ENCODE measurements at regions not wholly inside any gene's neighbourhood (a gene's known extent, or its start where the extent isn't known, plus 50 kb on each side); places are given as distances from the start of the nearest gene placed in this dataset.
"Not testable (repeated sequence)": the region's sequence is repeated elsewhere in the genome, so short reads cannot be mapped to it uniquely, and the experiment has no call there.

DNA sequence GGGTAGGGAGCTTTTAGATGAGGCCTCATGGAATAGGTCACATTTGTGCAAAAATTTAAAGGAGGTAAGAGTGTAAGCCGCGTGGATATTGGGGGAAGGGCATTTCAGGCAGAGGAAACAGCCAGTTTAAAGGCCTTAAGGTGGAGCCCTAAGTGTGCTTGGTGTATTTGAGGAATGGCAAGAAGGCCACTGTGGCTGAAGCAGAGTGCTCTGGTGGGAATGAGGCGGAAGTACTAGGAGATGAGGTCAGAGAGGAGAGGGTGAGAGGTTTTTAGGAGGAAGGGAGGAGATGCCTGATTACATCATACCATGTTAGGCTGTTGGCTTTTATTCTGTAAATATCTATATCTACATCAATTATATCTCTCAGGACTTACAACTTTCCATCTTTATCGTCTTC is 75.3 kb downstream of the SRGAP2 start:
- H3K9me3 Mint-ChIP-seq: not testable (repeated sequence)
- DNase-seq (ENCODE audit: low spot score): peak; percentile 37
- peak overlapping the region; percentile 58; the same call in 1 of the 2 replicates for H3K27ac Mint-ChIP-seq

DNA sequence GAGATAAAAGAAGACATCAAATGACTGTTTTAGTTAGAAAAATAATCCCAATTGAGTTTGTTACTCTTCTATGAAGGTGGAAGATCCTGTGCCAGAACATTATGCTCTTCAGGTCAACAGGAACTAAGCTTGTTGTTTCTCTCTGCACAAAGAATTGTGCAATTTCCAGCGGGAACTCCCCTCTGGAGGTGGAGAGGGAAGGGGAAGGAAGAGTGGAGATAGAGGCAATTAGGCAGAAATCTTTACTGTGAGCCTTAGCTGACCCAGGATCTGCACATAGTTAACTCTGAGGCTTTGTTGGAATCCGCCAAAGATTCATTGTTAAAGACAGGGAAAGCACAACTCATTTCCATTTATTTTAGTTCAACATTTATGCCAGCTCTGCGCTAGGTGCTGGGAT is 77.3 kb downstream of the SRGAP2 start:
- not testable (repeated sequence) for DNase-seq (ENCODE audit: low spot score); H3F3A ChIP-seq (replicated peaks; ENCODE audit: low read depth); H3K4me2 ChIP-seq; H3K4me1 ChIP-seq (ENCODE audit: insufficient read depth); ATAC-seq; H3K27me3 Mint-ChIP-seq (ENCODE audit: insufficient read depth, low read depth, poor library complexity); H3K36me3 Mint-ChIP-seq (ENCODE audit: low read depth); H3K27ac Mint-ChIP-seq; H3K36me3 ChIP-seq (ENCODE audit: insufficient read depth); H3K4me1 Mint-ChIP-seq; H3K4me3 Mint-ChIP-seq; H3K27me3 ChIP-seq (ENCODE audit: insufficient read depth); H4K20me1 ChIP-seq (replicated peaks; ENCODE audit: insufficient read depth); H3K27ac ChIP-seq (ENCODE audit: low read depth); H3K9me2 ChIP-seq (ENCODE audit: insufficient read depth); H3K4me3 ChIP-seq; H2AFZ ChIP-seq; H3K9me3 Mint-ChIP-seq; H3K79me2 ChIP-seq (replicated peaks; ENCODE audit: insufficient read depth)

More for the DNA sequence above, 75.3 kb downstream of the SRGAP2 start:
- not testable (repeated sequence) for H3K27ac ChIP-seq (ENCODE audit: low read depth); H3K4me1 ChIP-seq (ENCODE audit: insufficient read depth); H3F3A ChIP-seq (replicated peaks; ENCODE audit: low read depth); H3K27me3 ChIP-seq (ENCODE audit: insufficient read depth); H3K79me2 ChIP-seq (replicated peaks; ENCODE audit: insufficient read depth); H3K4me2 ChIP-seq; H3K4me3 Mint-ChIP-seq; H3K36me3 ChIP-seq (ENCODE audit: insufficient read depth); H3K4me1 Mint-ChIP-seq; H4K20me1 ChIP-seq (replicated peaks; ENCODE audit: insufficient read depth); H3K36me3 Mint-ChIP-seq (ENCODE audit: low read depth); H3K9me2 ChIP-seq (ENCODE audit: insufficient read depth); H3K4me3 ChIP-seq; H3K27me3 Mint-ChIP-seq (ENCODE audit: insufficient read depth, low read depth, poor library complexity); H2AFZ ChIP-seq
- TF ChIP-seq, protein P1, sequence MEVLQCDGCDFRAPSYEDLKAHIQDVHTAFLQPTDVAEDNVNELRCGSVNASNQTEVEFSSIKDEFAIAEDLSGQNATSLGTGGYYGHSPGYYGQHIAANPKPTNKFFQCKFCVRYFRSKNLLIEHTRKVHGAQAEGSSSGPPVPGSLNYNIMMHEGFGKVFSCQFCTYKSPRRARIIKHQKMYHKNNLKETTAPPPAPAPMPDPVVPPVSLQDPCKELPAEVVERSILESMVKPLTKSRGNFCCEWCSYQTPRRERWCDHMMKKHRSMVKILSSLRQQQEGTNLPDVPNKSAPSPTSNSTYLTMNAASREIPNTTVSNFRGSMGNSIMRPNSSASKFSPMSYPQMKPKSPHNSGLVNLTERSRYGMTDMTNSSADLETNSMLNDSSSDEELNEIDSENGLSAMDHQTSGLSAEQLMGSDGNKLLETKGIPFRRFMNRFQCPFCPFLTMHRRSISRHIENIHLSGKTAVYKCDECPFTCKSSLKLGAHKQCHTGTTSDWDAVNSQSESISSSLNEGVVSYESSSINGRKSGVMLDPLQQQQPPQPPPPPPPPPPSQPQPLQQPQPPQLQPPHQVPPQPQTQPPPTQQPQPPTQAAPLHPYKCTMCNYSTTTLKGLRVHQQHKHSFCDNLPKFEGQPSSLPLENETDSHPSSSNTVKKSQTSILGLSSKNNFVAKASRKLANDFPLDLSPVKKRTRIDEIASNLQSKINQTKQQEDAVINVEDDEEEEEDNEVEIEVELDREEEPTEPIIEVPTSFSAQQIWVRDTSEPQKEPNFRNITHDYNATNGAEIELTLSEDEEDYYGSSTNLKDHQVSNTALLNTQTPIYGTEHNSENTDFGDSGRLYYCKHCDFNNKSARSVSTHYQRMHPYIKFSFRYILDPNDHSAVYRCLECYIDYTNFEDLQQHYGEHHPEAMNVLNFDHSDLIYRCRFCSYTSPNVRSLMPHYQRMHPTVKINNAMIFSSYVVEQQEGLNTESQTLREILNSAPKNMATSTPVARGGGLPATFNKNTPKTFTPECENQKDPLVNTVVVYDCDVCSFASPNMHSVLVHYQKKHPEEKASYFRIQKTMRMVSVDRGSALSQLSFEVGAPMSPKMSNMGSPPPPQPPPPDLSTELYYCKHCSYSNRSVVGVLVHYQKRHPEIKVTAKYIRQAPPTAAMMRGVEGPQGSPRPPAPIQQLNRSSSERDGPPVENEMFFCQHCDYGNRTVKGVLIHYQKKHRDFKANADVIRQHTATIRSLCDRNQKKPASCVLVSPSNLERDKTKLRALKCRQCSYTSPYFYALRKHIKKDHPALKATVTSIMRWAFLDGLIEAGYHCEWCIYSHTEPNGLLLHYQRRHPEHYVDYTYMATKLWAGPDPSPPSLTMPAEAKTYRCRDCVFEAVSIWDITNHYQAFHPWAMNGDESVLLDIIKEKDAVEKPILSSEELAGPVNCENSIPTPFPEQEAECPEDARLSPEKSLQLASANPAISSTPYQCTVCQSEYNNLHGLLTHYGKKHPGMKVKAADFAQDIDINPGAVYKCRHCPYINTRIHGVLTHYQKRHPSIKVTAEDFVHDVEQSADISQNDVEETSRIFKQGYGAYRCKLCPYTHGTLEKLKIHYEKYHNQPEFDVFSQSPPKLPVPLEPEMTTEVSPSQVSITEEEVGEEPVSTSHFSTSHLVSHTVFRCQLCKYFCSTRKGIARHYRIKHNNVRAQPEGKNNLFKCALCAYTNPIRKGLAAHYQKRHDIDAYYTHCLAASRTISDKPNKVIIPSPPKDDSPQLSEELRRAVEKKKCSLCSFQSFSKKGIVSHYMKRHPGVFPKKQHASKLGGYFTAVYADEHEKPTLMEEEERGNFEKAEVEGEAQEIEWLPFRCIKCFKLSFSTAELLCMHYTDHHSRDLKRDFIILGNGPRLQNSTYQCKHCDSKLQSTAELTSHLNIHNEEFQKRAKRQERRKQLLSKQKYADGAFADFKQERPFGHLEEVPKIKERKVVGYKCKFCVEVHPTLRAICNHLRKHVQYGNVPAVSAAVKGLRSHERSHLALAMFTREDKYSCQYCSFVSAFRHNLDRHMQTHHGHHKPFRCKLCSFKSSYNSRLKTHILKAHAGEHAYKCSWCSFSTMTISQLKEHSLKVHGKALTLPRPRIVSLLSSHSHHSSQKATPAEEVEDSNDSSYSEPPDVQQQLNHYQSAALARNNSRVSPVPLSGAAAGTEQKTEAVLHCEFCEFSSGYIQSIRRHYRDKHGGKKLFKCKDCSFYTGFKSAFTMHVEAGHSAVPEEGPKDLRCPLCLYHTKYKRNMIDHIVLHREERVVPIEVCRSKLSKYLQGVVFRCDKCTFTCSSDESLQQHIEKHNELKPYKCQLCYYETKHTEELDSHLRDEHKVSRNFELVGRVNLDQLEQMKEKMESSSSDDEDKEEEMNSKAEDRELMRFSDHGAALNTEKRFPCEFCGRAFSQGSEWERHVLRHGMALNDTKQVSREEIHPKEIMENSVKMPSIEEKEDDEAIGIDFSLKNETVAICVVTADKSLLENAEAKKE (CRISPR knock-in tag; IDR thresholded peaks at IDR 0.05): 0 out of 2 replicates have a peak, but pooled peaks have one; percentile 36
- TF ChIP-seq, protein P2, sequence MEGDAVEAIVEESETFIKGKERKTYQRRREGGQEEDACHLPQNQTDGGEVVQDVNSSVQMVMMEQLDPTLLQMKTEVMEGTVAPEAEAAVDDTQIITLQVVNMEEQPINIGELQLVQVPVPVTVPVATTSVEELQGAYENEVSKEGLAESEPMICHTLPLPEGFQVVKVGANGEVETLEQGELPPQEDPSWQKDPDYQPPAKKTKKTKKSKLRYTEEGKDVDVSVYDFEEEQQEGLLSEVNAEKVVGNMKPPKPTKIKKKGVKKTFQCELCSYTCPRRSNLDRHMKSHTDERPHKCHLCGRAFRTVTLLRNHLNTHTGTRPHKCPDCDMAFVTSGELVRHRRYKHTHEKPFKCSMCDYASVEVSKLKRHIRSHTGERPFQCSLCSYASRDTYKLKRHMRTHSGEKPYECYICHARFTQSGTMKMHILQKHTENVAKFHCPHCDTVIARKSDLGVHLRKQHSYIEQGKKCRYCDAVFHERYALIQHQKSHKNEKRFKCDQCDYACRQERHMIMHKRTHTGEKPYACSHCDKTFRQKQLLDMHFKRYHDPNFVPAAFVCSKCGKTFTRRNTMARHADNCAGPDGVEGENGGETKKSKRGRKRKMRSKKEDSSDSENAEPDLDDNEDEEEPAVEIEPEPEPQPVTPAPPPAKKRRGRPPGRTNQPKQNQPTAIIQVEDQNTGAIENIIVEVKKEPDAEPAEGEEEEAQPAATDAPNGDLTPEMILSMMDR (conservative IDR thresholded peaks at IDR 0.05; ENCODE audit: low read depth in 2 of 2): peak in 1 of 2 experiments; percentile 22; a peak in 1 of 4 replicates
- ATAC-seq: peak; percentile 56

DNA sequence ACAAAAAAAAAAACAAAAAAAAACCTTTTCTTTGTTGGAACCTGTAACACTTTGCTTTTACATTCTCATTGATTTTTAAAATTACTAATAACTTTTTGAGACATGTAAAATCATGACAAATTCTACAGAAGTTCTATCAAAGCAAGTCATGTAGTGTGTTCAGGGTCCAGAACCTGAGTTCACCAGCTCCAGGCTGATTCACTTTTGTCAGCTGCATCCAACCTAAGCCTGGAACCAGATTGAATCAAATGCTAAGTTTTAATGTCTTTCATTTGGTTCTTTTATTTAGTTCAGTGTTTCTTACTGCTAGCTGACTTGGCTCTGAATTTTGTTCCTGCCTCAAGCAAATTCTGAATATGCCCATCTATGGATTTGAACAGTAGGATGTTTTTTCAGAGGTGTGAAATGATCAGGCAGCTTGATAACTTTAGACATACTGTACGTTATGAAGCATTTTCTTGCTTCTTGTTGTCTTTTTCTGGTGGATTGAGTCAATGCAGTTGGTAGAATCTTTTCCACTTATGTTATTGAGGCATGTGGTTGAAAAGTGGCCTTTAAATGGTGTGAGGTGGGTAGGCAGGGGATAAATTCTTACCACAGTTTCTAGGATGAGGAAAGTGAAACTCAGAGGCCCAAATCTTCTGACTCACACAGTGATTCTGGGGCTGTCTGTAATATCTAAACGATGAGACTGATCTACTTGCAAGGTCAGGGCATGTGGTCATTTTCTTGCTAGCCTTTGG is 78.7 kb downstream of the SRGAP2 start:
- H3K27ac ChIP-seq (ENCODE audit: low read depth); H3K79me2 ChIP-seq (replicated peaks; ENCODE audit: insufficient read depth); H3K36me3 ChIP-seq (ENCODE audit: insufficient read depth); ATAC-seq; H3K4me3 ChIP-seq; H3K27ac Mint-ChIP-seq; H3F3A ChIP-seq (replicated peaks; ENCODE audit: low read depth); H3K4me3 Mint-ChIP-seq; H3K4me2 ChIP-seq; H3K4me1 Mint-ChIP-seq; H2AFZ ChIP-seq; H3K27me3 Mint-ChIP-seq (ENCODE audit: insufficient read depth, low read depth, poor library complexity); H3K9me2 ChIP-seq (ENCODE audit: insufficient read depth); H4K20me1 ChIP-seq (replicated peaks; ENCODE audit: insufficient read depth); H3K4me1 ChIP-seq (ENCODE audit: insufficient read depth); H3K36me3 Mint-ChIP-seq (ENCODE audit: low read depth); DNase-seq (ENCODE audit: low spot score); H3K27me3 ChIP-seq (ENCODE audit: insufficient read depth); H3K9me3 Mint-ChIP-seq: not testable (repeated sequence)

Data from GM23338 (cell line).